ENCODE measurements at regions not wholly inside any gene's neighbourhood (a gene's known extent, or its start where the extent isn't known, plus 50 kb on each side); places are given as distances from the start of the nearest gene placed in this dataset.

DNA sequence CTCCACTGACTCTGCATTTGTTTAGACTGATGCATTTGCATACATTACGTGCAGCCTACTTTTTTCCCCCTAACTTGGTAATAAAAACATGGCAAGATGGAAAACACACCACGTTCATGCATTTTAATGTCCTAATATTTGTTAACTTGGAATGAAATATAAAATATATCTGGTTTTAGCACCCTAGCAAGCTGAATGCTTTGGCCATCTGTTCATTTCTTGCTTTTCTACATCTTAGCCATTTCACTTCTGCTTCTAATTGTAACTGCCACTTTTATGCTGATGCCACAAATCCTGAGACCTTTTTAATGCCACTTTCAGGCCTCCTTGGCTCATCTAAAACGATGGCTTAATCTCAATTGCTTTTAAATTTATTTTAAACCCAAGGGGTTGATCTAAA is 177.7 kb upstream of the RASSF8 start:
- TF ChIP-seq, protein P1, sequence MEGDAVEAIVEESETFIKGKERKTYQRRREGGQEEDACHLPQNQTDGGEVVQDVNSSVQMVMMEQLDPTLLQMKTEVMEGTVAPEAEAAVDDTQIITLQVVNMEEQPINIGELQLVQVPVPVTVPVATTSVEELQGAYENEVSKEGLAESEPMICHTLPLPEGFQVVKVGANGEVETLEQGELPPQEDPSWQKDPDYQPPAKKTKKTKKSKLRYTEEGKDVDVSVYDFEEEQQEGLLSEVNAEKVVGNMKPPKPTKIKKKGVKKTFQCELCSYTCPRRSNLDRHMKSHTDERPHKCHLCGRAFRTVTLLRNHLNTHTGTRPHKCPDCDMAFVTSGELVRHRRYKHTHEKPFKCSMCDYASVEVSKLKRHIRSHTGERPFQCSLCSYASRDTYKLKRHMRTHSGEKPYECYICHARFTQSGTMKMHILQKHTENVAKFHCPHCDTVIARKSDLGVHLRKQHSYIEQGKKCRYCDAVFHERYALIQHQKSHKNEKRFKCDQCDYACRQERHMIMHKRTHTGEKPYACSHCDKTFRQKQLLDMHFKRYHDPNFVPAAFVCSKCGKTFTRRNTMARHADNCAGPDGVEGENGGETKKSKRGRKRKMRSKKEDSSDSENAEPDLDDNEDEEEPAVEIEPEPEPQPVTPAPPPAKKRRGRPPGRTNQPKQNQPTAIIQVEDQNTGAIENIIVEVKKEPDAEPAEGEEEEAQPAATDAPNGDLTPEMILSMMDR (conservative IDR thresholded peaks at IDR 0.05; ENCODE audit: low read length) = no peak
- TF ChIP-seq EZH2phosphoT487 (IDR thresholded peaks at IDR 0.05; ENCODE audit: borderline replicate concordance) = no peak

Measured in Loucy (cell line).